Parathyroid adenoma (tissue), 2 donors: ENCODE measurements at regions not wholly inside any gene's neighbourhood (a gene's known extent, or its start where the extent isn't known, plus 50 kb on each side); places are given as distances from the start of the nearest gene placed in this dataset.

Source experiments
- H2AFZ ChIP-seq: fragments of 300-600 bp; sonication (generic); one replicate; pipeline ENCODE4 v1.7.0; 2017; ENCODE audit warnings: antibody characterized with exemption, mild to moderate bottlenecking
- H3K27ac ChIP-seq: fragments of 300-600 bp; sonication (generic); one replicate; pipeline ENCODE4 v1.7.0; 2017
- H3K27me3 ChIP-seq: fragments of 300-600 bp; sonication (generic); one replicate; pipeline ENCODE4 v1.7.0; 2017; ENCODE audit warnings: low read length; ENCODE audit not compliant: control insufficient read depth, insufficient read depth
- H3K36me3 ChIP-seq: fragments of 300-600 bp; sonication (generic); one replicate; pipeline ENCODE4 v1.7.0; 2017; ENCODE audit warnings: low read length; ENCODE audit not compliant: control insufficient read depth, insufficient read depth
- H3K4me1 ChIP-seq: fragments of 300-600 bp; sonication (generic); one replicate; pipeline ENCODE4 v1.7.0; 2017; ENCODE audit warnings: control low read depth
- H3K4me2 ChIP-seq: fragments of 300-600 bp; sonication (generic); one replicate; pipeline ENCODE4 v1.7.0; 2017; ENCODE audit warnings: low read length
- H3K4me3 ChIP-seq: fragments of 300-600 bp; sonication (generic); one replicate; pipeline ENCODE4 v1.7.0; 2017; ENCODE audit warnings: low read depth, low read length
- H3K79me2 ChIP-seq: fragments of 300-600 bp; sonication (generic); one replicate; pipeline ENCODE4 v1.7.0; 2017; ENCODE audit warnings: control low read depth
- H3K9ac ChIP-seq: fragments of 300-600 bp; sonication (generic); one replicate; pipeline ENCODE4 v1.7.0; 2017; ENCODE audit warnings: mild to moderate bottlenecking
- H3K9me3 ChIP-seq: fragments of 300-600 bp; sonication (generic); one replicate; pipeline ENCODE4 v1.7.0; 2017; ENCODE audit warnings: low read length; ENCODE audit not compliant: control insufficient read depth
- TF ChIP-seq, protein P1 (sequence below): fragments of 300-600 bp; sonication (generic); IDR thresholded peaks from one replicate; pipeline ENCODE4 v1.7.0; 2017; ENCODE audit warnings: antibody characterized with exemption, mild to moderate bottlenecking
- donor health status: primary hyperparathyroidism.

DNA sequence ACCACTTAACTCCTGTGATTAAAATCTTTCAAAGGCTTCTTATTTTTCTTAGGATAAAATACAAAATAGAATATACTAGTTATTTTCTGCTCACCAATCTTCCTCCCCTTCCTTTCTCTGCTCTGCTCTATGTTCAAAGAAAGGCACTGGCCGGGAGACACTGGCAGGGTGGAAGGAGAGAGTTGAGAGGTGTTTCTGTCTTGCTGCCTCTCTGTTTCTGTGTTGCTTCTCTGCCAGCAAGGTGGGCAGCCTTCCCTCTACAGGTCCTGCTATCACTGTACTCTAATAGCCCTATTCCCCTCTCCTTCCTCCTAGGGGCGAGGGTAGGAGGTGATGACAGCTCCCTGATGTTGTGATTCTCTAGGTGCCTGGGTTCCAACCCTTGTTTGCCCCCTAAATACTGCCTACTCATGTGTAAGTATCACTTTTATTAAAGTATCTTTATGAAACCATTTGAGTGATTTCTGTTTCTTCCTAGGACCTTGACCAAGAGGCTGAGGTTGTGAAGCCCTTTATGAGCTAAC, 515.1 kb downstream of the TLE4 start:
- no peak overlapping the region for H3K4me2 ChIP-seq
- no peaks in the 10 kb centered on the region for H3K36me3 ChIP-seq
- TF ChIP-seq, protein P1, sequence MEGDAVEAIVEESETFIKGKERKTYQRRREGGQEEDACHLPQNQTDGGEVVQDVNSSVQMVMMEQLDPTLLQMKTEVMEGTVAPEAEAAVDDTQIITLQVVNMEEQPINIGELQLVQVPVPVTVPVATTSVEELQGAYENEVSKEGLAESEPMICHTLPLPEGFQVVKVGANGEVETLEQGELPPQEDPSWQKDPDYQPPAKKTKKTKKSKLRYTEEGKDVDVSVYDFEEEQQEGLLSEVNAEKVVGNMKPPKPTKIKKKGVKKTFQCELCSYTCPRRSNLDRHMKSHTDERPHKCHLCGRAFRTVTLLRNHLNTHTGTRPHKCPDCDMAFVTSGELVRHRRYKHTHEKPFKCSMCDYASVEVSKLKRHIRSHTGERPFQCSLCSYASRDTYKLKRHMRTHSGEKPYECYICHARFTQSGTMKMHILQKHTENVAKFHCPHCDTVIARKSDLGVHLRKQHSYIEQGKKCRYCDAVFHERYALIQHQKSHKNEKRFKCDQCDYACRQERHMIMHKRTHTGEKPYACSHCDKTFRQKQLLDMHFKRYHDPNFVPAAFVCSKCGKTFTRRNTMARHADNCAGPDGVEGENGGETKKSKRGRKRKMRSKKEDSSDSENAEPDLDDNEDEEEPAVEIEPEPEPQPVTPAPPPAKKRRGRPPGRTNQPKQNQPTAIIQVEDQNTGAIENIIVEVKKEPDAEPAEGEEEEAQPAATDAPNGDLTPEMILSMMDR, result no peak
- no peaks in the 10 kb centered on the region for H3K9me3 ChIP-seq
- no peaks in the 10 kb centered on the region for H3K79me2 ChIP-seq
- no peak overlapping the region for H3K27ac ChIP-seq
- H2AFZ ChIP-seq, result no peak overlapping the region
- no peak overlapping the region for H3K4me3 ChIP-seq
- H3K9ac ChIP-seq, result no peak overlapping the region
- H3K4me1 ChIP-seq, result no peaks in the 10 kb centered on the region
- no peaks in the 10 kb centered on the region for H3K27me3 ChIP-seq

DNA sequence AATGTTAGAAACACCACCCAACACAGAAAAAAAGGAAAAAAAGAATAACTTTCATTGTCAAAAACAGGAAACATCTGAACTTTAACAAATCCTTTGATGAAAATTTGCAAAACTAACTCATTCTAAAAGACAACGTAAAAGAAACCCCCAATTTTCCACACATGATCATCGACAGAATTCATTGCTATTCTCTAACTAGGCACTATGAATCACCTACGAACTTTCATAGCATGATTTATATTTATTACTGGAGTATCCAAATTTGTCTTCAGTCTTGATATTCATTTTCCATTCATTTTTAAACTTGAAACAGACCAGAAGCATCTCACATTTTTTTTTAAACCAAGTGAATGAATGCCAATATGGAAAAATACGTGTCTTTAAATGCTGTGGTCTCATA, 514.6 kb downstream of the TLE4 start:
- Histone ChIP-seq H3K36me3 (no peaks in the 10 kb centered on the region), H3K79me2 (no peaks in the 10 kb centered on the region), H3K27ac (no peak overlapping the region), H3K9me3 (no peaks in the 10 kb centered on the region), H3K27me3 (no peaks in the 10 kb centered on the region), H2AFZ (no peak overlapping the region), H3K4me1 (no peaks in the 10 kb centered on the region), H3K4me3 (no peak overlapping the region), H3K4me2 (no peak overlapping the region), H3K9ac (no peak overlapping the region)
- TF ChIP-seq, protein P1, result no peak

DNA sequence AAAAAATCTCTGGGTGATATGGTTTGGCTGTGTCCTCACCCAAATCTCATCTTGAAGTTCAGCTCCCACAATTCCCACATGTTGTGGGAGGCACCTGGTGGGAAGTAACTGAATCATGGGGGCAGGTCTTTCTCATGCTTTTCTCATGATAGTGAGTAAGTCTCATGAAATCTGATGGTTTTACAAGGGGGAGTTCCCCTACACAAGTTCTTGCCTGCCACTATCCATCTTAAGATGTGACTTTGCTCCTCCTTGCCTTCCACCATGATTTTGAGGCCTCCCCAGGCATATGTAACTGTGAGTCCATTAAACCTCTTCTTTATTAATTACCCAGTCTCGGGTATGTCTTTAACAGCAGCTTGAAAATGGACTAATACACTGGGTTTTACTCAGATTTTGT, 513.9 kb downstream of the TLE4 start:
- TF ChIP-seq, protein P1, result no peak
- Histone ChIP-seq H3K9me3 (no peaks in the 10 kb centered on the region), H3K4me3 (no peak overlapping the region), H3K27ac (no peak overlapping the region), H3K4me1 (no peaks in the 10 kb centered on the region), H3K27me3 (no peaks in the 10 kb centered on the region), H3K9ac (no peak overlapping the region), H3K4me2 (no peak overlapping the region), H3K79me2 (no peaks in the 10 kb centered on the region), H3K36me3 (no peaks in the 10 kb centered on the region), H2AFZ (no peak overlapping the region)

DNA sequence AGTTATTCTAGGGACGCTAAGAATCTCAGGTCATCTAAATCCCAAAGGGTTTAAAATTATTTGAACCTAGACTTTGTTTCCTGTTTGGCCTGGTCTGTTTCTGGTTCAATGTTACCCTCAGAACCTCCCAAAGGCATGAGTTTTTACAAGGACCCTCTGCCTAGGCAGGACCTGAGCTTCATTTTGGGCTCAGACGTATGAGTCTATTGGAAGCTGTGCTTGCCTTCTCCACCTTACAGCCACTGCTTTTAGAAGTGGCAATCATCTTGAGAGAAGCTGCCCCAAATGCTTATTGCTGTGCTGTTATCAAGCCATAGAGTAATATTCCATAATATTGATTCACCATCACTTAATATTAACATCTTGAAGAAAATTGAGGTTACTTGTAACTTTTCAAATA, 510.4 kb downstream of the TLE4 start:
- H3K27ac ChIP-seq, result no peak overlapping the region
- TF ChIP-seq, protein P1, result no peak
- H3K36me3 ChIP-seq, result no peaks in the 10 kb centered on the region
- no peaks in the 10 kb centered on the region for H3K9me3 ChIP-seq
- H3K4me2 ChIP-seq, result no peak overlapping the region
- H3K79me2 ChIP-seq, result no peaks in the 10 kb centered on the region
- H3K9ac ChIP-seq, result no peak overlapping the region
- H2AFZ ChIP-seq, result no peak overlapping the region
- no peaks in the 10 kb centered on the region for H3K27me3 ChIP-seq
- no peak overlapping the region for H3K4me3 ChIP-seq
- no peaks in the 10 kb centered on the region for H3K4me1 ChIP-seq

DNA sequence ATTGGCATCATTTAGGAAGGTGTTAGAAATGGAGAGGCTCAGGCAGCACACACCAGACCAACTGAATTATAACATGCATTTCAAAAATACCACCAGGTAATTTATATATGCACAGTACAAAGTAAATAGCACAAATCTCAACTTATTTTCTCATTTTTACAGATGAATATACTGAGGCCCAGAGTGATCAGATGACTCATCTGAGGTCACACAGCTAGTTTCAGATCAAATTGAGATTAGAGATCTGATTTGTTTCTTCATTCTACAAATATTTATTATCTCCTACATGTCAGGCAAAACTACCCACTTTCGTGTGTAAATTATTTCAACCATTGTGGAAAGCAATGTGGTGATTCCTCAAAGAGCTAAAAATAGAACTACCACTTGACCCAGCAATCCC, 507.1 kb downstream of the TLE4 start:
- H3K9ac ChIP-seq, result no peak overlapping the region
- no peaks in the 10 kb centered on the region for H3K36me3 ChIP-seq
- H3K27me3 ChIP-seq, result no peaks in the 10 kb centered on the region
- H3K27ac ChIP-seq, result no peak overlapping the region
- H2AFZ ChIP-seq, result no peak overlapping the region
- H3K9me3 ChIP-seq, result no peaks in the 10 kb centered on the region
- H3K4me2 ChIP-seq, result no peak overlapping the region
- no peak overlapping the region for H3K4me3 ChIP-seq
- peaks cover 7% of the 10 kb centered on the region for H3K4me1 ChIP-seq
- no peaks in the 10 kb centered on the region for H3K79me2 ChIP-seq
- TF ChIP-seq, protein P1, result no peak
